Activated B cell treated with CpG ODN at 0.5 μM for 24 hours (primary cell): ENCODE measurements at regions not wholly inside any gene's neighbourhood (a gene's known extent, or its start where the extent isn't known, plus 50 kb on each side); places are given as distances from the start of the nearest gene placed in this dataset.

Source experiments
- ATAC-seq: fragments of 200-7000 bp; cut with Tn5 transposase; one replicate; pipeline ENCODE4 v1.10.0; 2021; ENCODE audit warnings: low read depth, mild to moderate bottlenecking, moderate library complexity
- CTCF ChIA-PET: fragments of 350-600 bp; sonication (Branson Sonifier 250); formaldehyde crosslinking; loops from one replicate; lab custom pipeline; 2021; ENCODE audit warnings: antibody characterized with exemption; lab: Charles Lee
- POLR2A ChIA-PET: fragments of 350-600 bp; sonication (Branson Sonifier 250); formaldehyde crosslinking; loops from one replicate; lab custom pipeline; 2021; ENCODE audit warnings: antibody characterized with exemption; lab: Charles Lee
- DNase-seq: peaks from one replicate; pipeline ENCODE4 v3.0.0; 2022
- H3K27ac Mint-ChIP-seq: one replicate; pipeline ENCODE4 v1.8.0; 2020; ENCODE audit warnings: mixed read lengths
- H3K27me3 Mint-ChIP-seq: one replicate; pipeline ENCODE4 v1.8.0; 2021; ENCODE audit warnings: mixed read lengths
- H3K36me3 Mint-ChIP-seq: one replicate; pipeline ENCODE4 v1.8.0; 2021; ENCODE audit warnings: low read depth, mixed read lengths
- H3K4me1 Mint-ChIP-seq: one replicate; pipeline ENCODE4 v1.8.0; 2021; ENCODE audit warnings: mixed read lengths
- H3K4me3 Mint-ChIP-seq: one replicate; pipeline ENCODE4 v1.8.0; 2020; ENCODE audit warnings: mild to moderate bottlenecking, mixed read lengths
- H3K9me3 Mint-ChIP-seq: one replicate; pipeline ENCODE4 v1.8.0; 2020; ENCODE audit warnings: mixed read lengths
- intact Hi-C: fragments of 100-400 bp; cut with micrococcal nuclease; formaldehyde crosslinking; loops from one replicate; pipeline ENCODE4 v1.15.1; 2024
- TF ChIP-seq, protein P1 (sequence below): fragments of 200-600 bp; IDR thresholded peaks from one replicate; pipeline ENCODE4 v1.8.0; 2022; ENCODE audit warnings: antibody characterized with exemption, mild to moderate bottlenecking

GRCh38 chr1:29901624-29902325 is 665.5 kb downstream of the PTPRU start:
- no peaks in the 10 kb centered on the region for H3K4me1 Mint-ChIP-seq
- H3K27ac Mint-ChIP-seq: no peak overlapping the region
- ChIA-PET POLR2A (no interaction called here), CTCF (no interaction called here)
- no peak overlapping the region for H3K4me3 Mint-ChIP-seq
- DNase-seq (no peak), ATAC-seq (no peak)
- intact Hi-C loops: no loop called here
- peaks cover 5% of the 10 kb centered on the region for H3K27me3 Mint-ChIP-seq
- TF ChIP-seq, protein P1, sequence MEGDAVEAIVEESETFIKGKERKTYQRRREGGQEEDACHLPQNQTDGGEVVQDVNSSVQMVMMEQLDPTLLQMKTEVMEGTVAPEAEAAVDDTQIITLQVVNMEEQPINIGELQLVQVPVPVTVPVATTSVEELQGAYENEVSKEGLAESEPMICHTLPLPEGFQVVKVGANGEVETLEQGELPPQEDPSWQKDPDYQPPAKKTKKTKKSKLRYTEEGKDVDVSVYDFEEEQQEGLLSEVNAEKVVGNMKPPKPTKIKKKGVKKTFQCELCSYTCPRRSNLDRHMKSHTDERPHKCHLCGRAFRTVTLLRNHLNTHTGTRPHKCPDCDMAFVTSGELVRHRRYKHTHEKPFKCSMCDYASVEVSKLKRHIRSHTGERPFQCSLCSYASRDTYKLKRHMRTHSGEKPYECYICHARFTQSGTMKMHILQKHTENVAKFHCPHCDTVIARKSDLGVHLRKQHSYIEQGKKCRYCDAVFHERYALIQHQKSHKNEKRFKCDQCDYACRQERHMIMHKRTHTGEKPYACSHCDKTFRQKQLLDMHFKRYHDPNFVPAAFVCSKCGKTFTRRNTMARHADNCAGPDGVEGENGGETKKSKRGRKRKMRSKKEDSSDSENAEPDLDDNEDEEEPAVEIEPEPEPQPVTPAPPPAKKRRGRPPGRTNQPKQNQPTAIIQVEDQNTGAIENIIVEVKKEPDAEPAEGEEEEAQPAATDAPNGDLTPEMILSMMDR: no peak
- H3K9me3 Mint-ChIP-seq: no peaks in the 10 kb centered on the region
- H3K36me3 Mint-ChIP-seq: no peaks in the 10 kb centered on the region

GRCh38 chr1:29900712-29901111 is 664.4 kb downstream of the PTPRU start:
- intact Hi-C loops: no loop called here
- Mint-ChIP-seq H3K4me1 (no peaks in the 10 kb centered on the region), H3K9me3 (no peaks in the 10 kb centered on the region), H3K27ac (no peak overlapping the region), H3K27me3 (peaks cover 9% of the 10 kb centered on the region), H3K36me3 (no peaks in the 10 kb centered on the region), H3K4me3 (no peak overlapping the region)
- TF ChIP-seq, protein P1: no peak
- POLR2A ChIA-PET: no interaction called here
- no peak for ATAC-seq
- CTCF ChIA-PET: no interaction called here
- no peak for DNase-seq

DNA sequence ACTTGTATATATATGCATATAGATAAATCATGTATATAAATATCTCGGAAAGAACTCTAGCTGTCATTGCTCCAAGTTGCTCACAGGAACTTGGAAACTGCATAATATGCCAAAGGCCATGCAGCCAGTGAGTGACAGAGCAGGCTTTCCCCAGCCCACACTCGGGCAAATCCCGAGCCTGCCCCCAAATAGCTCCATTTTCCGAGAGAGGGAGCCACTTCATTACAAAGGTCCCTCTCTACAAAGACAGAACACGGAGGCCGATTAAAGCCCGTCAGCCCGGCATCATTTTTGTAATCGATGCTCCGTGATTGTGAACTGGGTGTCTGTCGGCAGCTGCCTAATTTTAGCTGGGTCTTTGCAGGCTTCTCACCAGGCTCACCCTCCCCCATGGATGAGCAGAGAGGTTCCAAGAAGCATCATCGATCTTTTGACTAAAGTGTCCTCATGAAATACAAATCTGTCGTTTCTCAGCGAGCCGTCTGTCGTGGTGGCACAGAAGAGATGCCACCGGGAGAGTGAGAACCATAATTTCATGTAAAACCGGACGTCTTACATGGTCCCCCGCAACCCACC is 663.9 kb downstream of the PTPRU start:
- DNase-seq (no peak), ATAC-seq (no peak)
- Mint-ChIP-seq H3K9me3 (no peaks in the 10 kb centered on the region), H3K27ac (no peak overlapping the region), H3K36me3 (no peaks in the 10 kb centered on the region), H3K27me3 (peaks cover 9% of the 10 kb centered on the region), H3K4me3 (no peak overlapping the region), H3K4me1 (no peaks in the 10 kb centered on the region)
- intact Hi-C loops: no loop called here
- CTCF ChIA-PET: no interaction called here
- TF ChIP-seq, protein P1: no peak
- POLR2A ChIA-PET: no interaction called here

DNA sequence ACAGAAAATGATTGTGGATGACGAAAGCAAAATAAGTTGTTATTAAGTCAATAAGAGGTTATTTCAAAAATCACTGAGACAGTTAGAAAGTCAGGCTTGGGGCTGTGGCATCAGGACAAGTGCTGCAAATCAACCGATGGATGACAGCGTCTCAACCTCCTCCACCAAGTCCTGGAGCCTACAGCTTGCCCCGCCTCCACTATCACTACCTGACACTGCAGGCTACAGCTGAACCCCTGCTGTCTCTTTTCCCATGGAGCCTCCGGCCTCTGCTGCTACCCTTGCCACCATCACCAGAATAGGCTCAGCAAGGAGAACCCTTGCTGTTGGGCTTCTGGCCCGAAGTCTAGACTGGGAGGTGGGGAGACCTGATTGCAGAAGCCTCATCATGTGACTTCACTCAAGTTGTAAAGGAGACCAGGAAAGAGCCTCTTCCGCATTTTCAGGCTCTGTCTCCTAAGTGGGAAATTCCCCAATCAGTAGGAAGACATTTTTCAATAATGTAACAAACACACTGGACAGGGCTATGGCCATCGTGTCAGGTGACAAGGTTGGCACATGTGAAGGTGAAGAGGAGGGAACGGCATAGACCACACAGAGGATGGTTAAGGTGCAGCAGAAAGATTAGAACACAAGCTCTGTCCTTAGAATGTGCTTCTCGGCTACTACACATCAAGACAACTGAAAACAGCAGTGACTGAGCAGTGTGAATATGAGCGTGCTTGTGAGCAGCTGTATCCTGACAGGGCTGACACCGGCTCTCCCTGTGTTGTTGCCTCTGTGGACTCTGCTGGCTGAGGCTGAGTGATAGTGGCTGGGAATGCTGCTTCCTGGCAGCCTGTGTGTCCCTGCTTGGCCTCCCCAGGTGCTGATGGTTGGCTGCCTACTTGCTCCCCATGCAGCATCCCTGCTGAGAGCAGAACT is 660.7 kb downstream of the PTPRU start:
- H3K27me3 Mint-ChIP-seq: peaks cover 6% of the 10 kb centered on the region
- no peak for ATAC-seq
- intact Hi-C loops: no loop called here
- H3K4me3 Mint-ChIP-seq: no peak overlapping the region
- ChIA-PET POLR2A (no interaction called here), CTCF (no interaction called here)
- no peaks in the 10 kb centered on the region for H3K36me3 Mint-ChIP-seq
- H3K9me3 Mint-ChIP-seq: no peaks in the 10 kb centered on the region
- TF ChIP-seq, protein P1: no peak
- no peak overlapping the region for H3K27ac Mint-ChIP-seq
- DNase-seq: no peak
- no peaks in the 10 kb centered on the region for H3K4me1 Mint-ChIP-seq

DNA sequence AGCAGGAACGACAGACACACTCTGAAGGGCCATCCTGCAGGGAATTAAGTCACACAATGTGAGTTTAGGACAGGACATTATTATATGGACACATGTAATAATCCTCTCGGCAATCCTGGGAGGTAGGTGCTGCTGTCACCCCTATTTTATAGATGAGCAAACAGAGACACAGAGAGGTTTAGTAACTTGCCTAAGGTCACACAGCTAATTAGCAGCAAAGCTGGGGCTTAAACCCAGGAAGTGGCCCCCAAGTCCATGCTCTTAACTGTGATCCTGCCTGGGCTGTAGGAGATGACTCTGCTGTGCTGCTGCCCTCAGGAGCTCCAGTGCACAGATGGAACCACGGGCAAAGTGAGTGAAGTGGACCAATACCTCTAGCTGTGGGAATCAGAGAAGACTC is 660.0 kb downstream of the PTPRU start:
- intact Hi-C loops: no loop called here
- ATAC-seq (no peak), DNase-seq (no peak)
- no peaks in the 10 kb centered on the region for H3K36me3 Mint-ChIP-seq
- H3K4me1 Mint-ChIP-seq: no peaks in the 10 kb centered on the region
- ChIA-PET POLR2A (no interaction called here), CTCF (no interaction called here)
- peaks cover 6% of the 10 kb centered on the region for H3K27me3 Mint-ChIP-seq
- no peaks in the 10 kb centered on the region for H3K9me3 Mint-ChIP-seq
- no peak overlapping the region for H3K4me3 Mint-ChIP-seq
- no peak overlapping the region for H3K27ac Mint-ChIP-seq
- TF ChIP-seq, protein P1: no peak
